SK-N-SH (cell line): ENCODE measurements at regions not wholly inside any gene's neighbourhood (a gene's known extent, or its start where the extent isn't known, plus 50 kb on each side); places are given as distances from the start of the nearest gene placed in this dataset.

Experiments
- CTCF ChIA-PET: fragments of 300-600, 350-600 bp; formaldehyde crosslinking; extraction: SDS; loops from one replicate; lab custom pipeline; 2021; lab: Yijun Ruan, JAX
- POLR2A ChIA-PET: fragments of 350-600 bp; sonication (Branson Sonifier 250); formaldehyde crosslinking; extraction: SDS; loops from one replicate; lab custom pipeline; 2020; ENCODE audit warnings: antibody characterized with exemption, inconsistent platforms; lab: Yijun Ruan, JAX
- DNase-seq: peaks from one replicate; pipeline ENCODE4 v3.0.0; 2012
- H2AFZ ChIP-seq: fragments of 200-600 bp; sonication (generic); 2 replicates; pipeline ENCODE4 v1.8.1; 2016; ENCODE audit warnings: antibody characterized with exemption, mild to moderate bottlenecking, low read depth
- H3F3A ChIP-seq: fragments of 200-600 bp; sonication (generic); replicated peaks from 2 replicates; pipeline ENCODE3; 2016; ENCODE audit warnings: antibody characterized with exemption, mild to moderate bottlenecking; ENCODE audit not compliant: insufficient read depth
- H3K27ac ChIP-seq, 2 experiments: fragments of 200-500 bp in 1 of 2; fragments of 200-600 bp in 1 of 2; sonication (Bioruptor generic) in 1 of 2; sonication (generic), shearing (Covaris generic) in 1 of 2; 2 replicates each; pipeline versions ENCODE4 v1.5.1 to v1.6.1; 2014 to 2016; ENCODE audit warnings: low read depth in 2 of 2, inconsistent platforms in 1 of 2, low read length in 1 of 2, mild to moderate bottlenecking in 1 of 2, mixed read lengths in 1 of 2
- H3K27me3 ChIP-seq: fragments of 200-600 bp; sonication (generic), shearing (Covaris generic); 2 replicates; pipeline ENCODE4 v1.6.1; 2016; ENCODE audit warnings: mixed run types; ENCODE audit not compliant: insufficient read depth
- H3K36me3 ChIP-seq, 2 experiments: fragments of 200-500 bp in 1 of 2; fragments of 200-600 bp in 1 of 2; sonication (Bioruptor generic) in 1 of 2; sonication (generic) in 1 of 2; replicated peaks in 1 of 2; 2 replicates each; pipeline versions ENCODE3 to v1.5.1; 2014 to 2016; ENCODE audit warnings: low read length in 1 of 2, mild to moderate bottlenecking in 1 of 2; ENCODE audit not compliant: insufficient read depth in 2 of 2, control insufficient read depth in 1 of 2
- H3K4me1 ChIP-seq, 2 experiments: fragments of 200-500 bp in 1 of 2; fragments of 200-600 bp in 1 of 2; sonication (Bioruptor generic) in 1 of 2; sonication (generic), shearing (Covaris generic) in 1 of 2; 2 replicates each; pipeline versions ENCODE4 v1.5.1 to v1.6.1; 2014 to 2016; ENCODE audit warnings: low read depth in 1 of 2, low read length in 1 of 2, mixed run types in 1 of 2; ENCODE audit not compliant: insufficient read depth in 2 of 2, control insufficient read depth in 1 of 2
- H3K4me2 ChIP-seq: fragments of 200-600 bp; sonication (generic), shearing (Covaris generic); 2 replicates; pipeline ENCODE4 v1.6.1; 2017; ENCODE audit warnings: mixed run types
- H3K4me3 ChIP-seq, 2 experiments: fragments of 200-500 bp in 1 of 2; fragments of 200-600 bp in 1 of 2; sonication (Bioruptor generic) in 1 of 2; sonication (generic), shearing (Covaris generic) in 1 of 2; 2 replicates each; pipeline versions ENCODE4 v1.5.1 to v1.8.1; 2014 to 2016; ENCODE audit warnings: low read depth in 2 of 2, inconsistent platforms in 1 of 2, low read length in 1 of 2, mild to moderate bottlenecking in 1 of 2, mixed read lengths in 1 of 2, moderate library complexity in 1 of 2
- H3K79me2 ChIP-seq: fragments of 200-600 bp; sonication (generic); 2 replicates; pipeline ENCODE4 v1.8.1; 2017; ENCODE audit warnings: mild to moderate bottlenecking; ENCODE audit not compliant: insufficient read depth
- H3K9ac ChIP-seq: fragments of 200-600 bp; sonication (generic); 2 replicates; pipeline ENCODE4 v1.6.1; 2017; ENCODE audit warnings: mixed run types
- H3K9me2 ChIP-seq: fragments of 200-600 bp; sonication (generic); 2 replicates; pipeline ENCODE4 v1.6.1; 2017; ENCODE audit warnings: mixed run types
- H3K9me3 ChIP-seq: fragments of 200-600 bp; sonication (generic); 2 replicates; pipeline ENCODE4 v1.6.1; 2017; ENCODE audit warnings: mixed run types, mild to moderate bottlenecking, moderate library complexity
- H4K20me1 ChIP-seq: fragments of 200-600 bp; sonication (generic); 2 replicates; pipeline ENCODE4 v1.6.1; 2017; ENCODE audit warnings: mild to moderate bottlenecking, mixed run types; ENCODE audit not compliant: insufficient read depth
- ELF1 ChIP-seq: IDR thresholded peaks from 2 replicates; pipeline ENCODE4 v1.4.0; 2012
- EZH2phosphoT487 ChIP-seq: fragments of 200-600 bp; sonication (generic); IDR thresholded peaks from 2 replicates; pipeline ENCODE4 v1.6.1; 2017; ENCODE audit warnings: low read depth, mixed run types, mild to moderate bottlenecking, antibody characterized with exemption, moderate library complexity, borderline replicate concordance
- FOSL2 ChIP-seq: IDR thresholded peaks from 2 replicates; pipeline ENCODE4 v1.4.0; 2012; ENCODE audit warnings: low read depth, mild to moderate bottlenecking, moderate library complexity, borderline replicate concordance
- FOXM1 ChIP-seq: IDR thresholded peaks from 2 replicates; pipeline ENCODE4 v1.4.0; 2012; ENCODE audit warnings: low read depth, mild to moderate bottlenecking
- JUND ChIP-seq: IDR thresholded peaks from 2 replicates; pipeline ENCODE4 v1.4.0; 2012
- MAX ChIP-seq: IDR thresholded peaks from 2 replicates; pipeline ENCODE4 v1.4.0; 2012; ENCODE audit warnings: low read depth
- MEF2A ChIP-seq: IDR thresholded peaks from 2 replicates; pipeline ENCODE4 v1.4.0; 2012; ENCODE audit warnings: low read depth, borderline replicate concordance
- MXI1 ChIP-seq: IDR thresholded peaks from 2 replicates; pipeline ENCODE4 v1.6.1; 2012; ENCODE audit warnings: mild to moderate bottlenecking, low read depth, low read length, improper control_type of control experiment
- NRF1 ChIP-seq: IDR thresholded peaks from 2 replicates; pipeline ENCODE4 v1.6.1; 2012; ENCODE audit warnings: low read depth, mild to moderate bottlenecking, low read length
- PBX3 ChIP-seq: IDR thresholded peaks from 2 replicates; pipeline ENCODE4; 2012
- POLR2AphosphoS5 ChIP-seq: IDR thresholded peaks from 2 replicates; pipeline ENCODE4 v1.6.1; 2012; ENCODE audit warnings: low read depth, low read length
- RAD21 ChIP-seq: IDR thresholded peaks from 2 replicates; pipeline ENCODE4 v1.6.1; 2012; ENCODE audit warnings: mild to moderate bottlenecking, low read length
- RCOR1 ChIP-seq: fragments of 150-350 bp; IDR thresholded peaks from 2 replicates; pipeline ENCODE4 v1.6.1; 2017; ENCODE audit warnings: antibody characterized with exemption, low read length
- REST ChIP-seq: IDR thresholded peaks from 2 replicates; pipeline ENCODE4 v1.6.1; 2012; ENCODE audit warnings: mild to moderate bottlenecking, low read depth, low read length, moderate library complexity
- SMC3 ChIP-seq: IDR thresholded peaks from 2 replicates; pipeline ENCODE4 v1.6.1; 2012; ENCODE audit warnings: low read depth, low read length, improper control_type of control experiment
- TCF12 ChIP-seq: IDR thresholded peaks from 2 replicates; pipeline ENCODE4 v1.4.0; 2012
- USF2 ChIP-seq: fragments of 150-350 bp; IDR thresholded peaks from 2 replicates; pipeline ENCODE4 v1.6.1; 2017; ENCODE audit warnings: antibody characterized with exemption, low read length, low read depth, borderline replicate concordance
- YY1 ChIP-seq: IDR thresholded peaks from 2 replicates; pipeline ENCODE4 v1.4.0; 2012; ENCODE audit warnings: low read depth, mild to moderate bottlenecking
- WGBS: methylation state at CpG from one replicate; pipeline ENCODE4 v1.1.6; 2017; ENCODE audit warnings: low lambda C conversion rate; 5-methylcytosine and 5-hydroxymethylcytosine counted together

- POLR2A ChIA-PET, result no interaction called here
- no peaks in the 10 kb centered on the region for H3K27me3 ChIP-seq
- CTCF ChIA-PET, result interaction anchor here (0.7 kb wide), 1 partner anchor 194 kb away, joined by 3 read pairs; no protein-coding TSS in a partner anchor
Measured at GRCh38 chr10:130545122-130545521, 408.9 kb downstream of the GLRX3 start.

GRCh38 chr10:130545697-130546096 lies 409.5 kb downstream of the GLRX3 start:
- no peak overlapping the region for H3K4me2 ChIP-seq
- no peaks in the 10 kb centered on the region for H3K9me3 ChIP-seq
- CTCF ChIA-PET, result no interaction called here
- no peak overlapping the region for H3K27ac ChIP-seq
- H3K4me1 ChIP-seq, result no peaks in the 10 kb centered on the region
- no peaks in the 10 kb centered on the region for H3K27me3 ChIP-seq
- H3K79me2 ChIP-seq, result no peaks in the 10 kb centered on the region
- no peak overlapping the region for H3K4me3 ChIP-seq
- POLR2A ChIA-PET, result no interaction called here
- WGBS, result 53% methylated on average over 8 of the region's 8 CpGs
- TF ChIP-seq FOXM1 (no peak), PBX3 (no peak), MEF2A (no peak), TCF12 (no peak), RCOR1 (no peak), REST (no peak)
- no peak for DNase-seq
- no peaks in the 10 kb centered on the region for H3F3A ChIP-seq
- no peak overlapping the region for H3K9ac ChIP-seq
- H2AFZ ChIP-seq, result no peak overlapping the region
- H3K36me3 ChIP-seq, result no peaks in the 10 kb centered on the region
- no peaks in the 10 kb centered on the region for H4K20me1 ChIP-seq
- H3K9me2 ChIP-seq, result no peaks in the 10 kb centered on the region

More at GRCh38 chr10:130545122-130545521, 408.9 kb downstream of the GLRX3 start:
- H3K4me2 ChIP-seq, result no peak overlapping the region
- H3K9me2 ChIP-seq, result no peaks in the 10 kb centered on the region
- H3K4me3 ChIP-seq, result no peak overlapping the region
- WGBS, result 20% methylated on average over 6 of the region's 6 CpGs
- no peak for DNase-seq
- no peak overlapping the region for H2AFZ ChIP-seq
- H3K9ac ChIP-seq, result no peak overlapping the region
- TF ChIP-seq YY1 (no peak), JUND (no peak), EZH2phosphoT487 (no peak), NRF1 (no peak), MXI1 (no peak), MAX (no peak), TCF12 (no peak), RCOR1 (no peak), ELF1 (no peak), RAD21 (no peak), FOSL2 (no peak), SMC3 (no peak), USF2 (no peak), POLR2AphosphoS5 (no peak), FOXM1 (no peak)
- H3K9me3 ChIP-seq, result no peaks in the 10 kb centered on the region
- H3K27ac ChIP-seq, result no peak overlapping the region
- H3K79me2 ChIP-seq, result no peaks in the 10 kb centered on the region
- H3F3A ChIP-seq, result no peaks in the 10 kb centered on the region
- H3K36me3 ChIP-seq, result no peaks in the 10 kb centered on the region
- H3K4me1 ChIP-seq, result no peaks in the 10 kb centered on the region
- H4K20me1 ChIP-seq, result no peaks in the 10 kb centered on the region
